SU-DHL-6 (cell line): ENCODE measurements at regions not wholly inside any gene's neighbourhood (a gene's known extent, or its start where the extent isn't known, plus 50 kb on each side); places are given as distances from the start of the nearest gene placed in this dataset.

Experiments used
- H2AFZ ChIP-seq: fragments of 200-600 bp; sonication (generic); 2 replicates; pipeline ENCODE4 v1.6.1; 2014; ENCODE audit warnings: low read depth, mild to moderate bottlenecking, moderate library complexity, mixed read lengths, antibody characterized with exemption, low read length; ENCODE audit not compliant: severe bottlenecking
- H3F3A ChIP-seq: fragments of 200-600 bp; shearing (Covaris generic); 2 replicates; pipeline ENCODE4 v1.6.0; 2016; ENCODE audit warnings: antibody characterized with exemption, mild to moderate bottlenecking; ENCODE audit not compliant: insufficient read depth
- H3K27ac ChIP-seq: fragments of 200-600 bp; sonication (generic); 2 replicates; pipeline ENCODE4 v1.5.1; 2016; ENCODE audit warnings: low read depth, mild to moderate bottlenecking, low read length, moderate library complexity, mixed read lengths
- H3K27me3 ChIP-seq: fragments of 200-600 bp; sonication (generic), shearing (Covaris generic); 2 replicates; pipeline ENCODE4 v1.6.0; 2014; ENCODE audit warnings: mild to moderate bottlenecking, low read length
- H3K36me3 ChIP-seq: fragments of 200-600 bp; sonication (generic); 2 replicates; pipeline ENCODE4 v1.6.1; 2014; ENCODE audit warnings: mild to moderate bottlenecking, low read length, mixed read lengths
- H3K4me2 ChIP-seq: fragments of 300-600, 200-600 bp; shearing (Covaris generic), sonication (generic); 2 replicates; pipeline ENCODE4 v1.6.0; 2014; ENCODE audit warnings: low read length, low read depth, mild to moderate bottlenecking; ENCODE audit not compliant: poor library complexity, severe bottlenecking
- H3K4me3 ChIP-seq: fragments of 200-600 bp; sonication (generic); 2 replicates; pipeline ENCODE4 v1.5.1; 2014; ENCODE audit warnings: antibody characterized with exemption, low read length, mild to moderate bottlenecking, mixed read lengths; ENCODE audit not compliant: insufficient read depth, poor library complexity, severe bottlenecking
- H3K79me2 ChIP-seq: fragments of 200-600 bp; sonication (generic); 2 replicates; pipeline ENCODE4 v1.6.1; 2014; ENCODE audit warnings: mild to moderate bottlenecking, low read length, moderate library complexity; ENCODE audit not compliant: insufficient read depth
- H3K9ac ChIP-seq: fragments of 200-600 bp; sonication (generic); 2 replicates; pipeline ENCODE4 v1.7.0; 2014; ENCODE audit warnings: mild to moderate bottlenecking, low read length
- H3K9me2 ChIP-seq: fragments of 200-600 bp; sonication (generic); replicated peaks from 2 replicates; pipeline ENCODE4 v1.6.1; 2014; ENCODE audit warnings: low read length; ENCODE audit not compliant: insufficient read depth
- H3K9me3 ChIP-seq: fragments of 200-600 bp; sonication (generic); 2 replicates; pipeline ENCODE4 v1.6.1; 2014; ENCODE audit warnings: low read length, mixed read lengths; ENCODE audit not compliant: insufficient read depth
- H4K20me1 ChIP-seq: fragments of 200-600 bp; sonication (generic); 2 replicates; pipeline ENCODE4 v1.6.1; 2014; ENCODE audit warnings: low read depth, mild to moderate bottlenecking, antibody characterized with exemption, low read length, moderate library complexity, mixed read lengths
- CTCF ChIP-seq: fragments of 200-600 bp; sonication (generic); IDR thresholded peaks from one replicate; pipeline ENCODE4 v1.5.1; 2017; ENCODE audit warnings: antibody characterized with exemption, mild to moderate bottlenecking, low read length, moderate library complexity; ENCODE audit not compliant: insufficient read depth, poor library complexity, severe bottlenecking
- EZH2phosphoT487 ChIP-seq: fragments of 200-600 bp; sonication (generic), shearing (Covaris generic); conservative IDR thresholded peaks from 2 replicates; pipeline ENCODE4 v1.6.1; 2018; ENCODE audit warnings: mild to moderate bottlenecking, antibody characterized with exemption, low read length, moderate library complexity, mixed read lengths

- no peaks in the 10 kb centered on the region for H3K36me3 ChIP-seq
- no peak overlapping the region for H3K9ac ChIP-seq
- H3K9me2 ChIP-seq: no peaks in the 10 kb centered on the region
- H3K4me3 ChIP-seq: no peak overlapping the region
- H3F3A ChIP-seq: no peaks in the 10 kb centered on the region
- no peaks in the 10 kb centered on the region for H3K79me2 ChIP-seq
- no peak overlapping the region for H3K4me2 ChIP-seq
- H3K9me3 ChIP-seq: no peaks in the 10 kb centered on the region
- H4K20me1 ChIP-seq: no peaks in the 10 kb centered on the region
- TF ChIP-seq CTCF (no peak), EZH2phosphoT487 (no peak)
- H3K27me3 ChIP-seq: no peaks in the 10 kb centered on the region
- no peak overlapping the region for H2AFZ ChIP-seq
- no peak overlapping the region for H3K27ac ChIP-seq
Observed at GRCh38 chr18:34631093-34631966, 78.8 kb upstream of the DTNA start.

GRCh38 chr18:34632321-34632720 is 77.8 kb upstream of the DTNA start:
- H3K27ac ChIP-seq: no peak overlapping the region
- no peak overlapping the region for H2AFZ ChIP-seq
- H3F3A ChIP-seq: no peaks in the 10 kb centered on the region
- no peaks in the 10 kb centered on the region for H3K9me2 ChIP-seq
- H3K79me2 ChIP-seq: no peaks in the 10 kb centered on the region
- H3K27me3 ChIP-seq: no peaks in the 10 kb centered on the region
- H3K9me3 ChIP-seq: no peaks in the 10 kb centered on the region
- no peak overlapping the region for H3K4me2 ChIP-seq
- H3K36me3 ChIP-seq: no peaks in the 10 kb centered on the region
- TF ChIP-seq EZH2phosphoT487 (no peak), CTCF (no peak)
- H3K4me3 ChIP-seq: no peak overlapping the region
- H4K20me1 ChIP-seq: no peaks in the 10 kb centered on the region
- no peak overlapping the region for H3K9ac ChIP-seq

- Histone ChIP-seq H2AFZ (no peak overlapping the region), H3K27ac (no peak overlapping the region), H3K36me3 (no peaks in the 10 kb centered on the region), H3K9me3 (no peaks in the 10 kb centered on the region), H3K79me2 (no peaks in the 10 kb centered on the region), H3K4me2 (no peak overlapping the region), H3K9ac (no peak overlapping the region), H3F3A (no peaks in the 10 kb centered on the region), H4K20me1 (no peaks in the 10 kb centered on the region), H3K9me2 (no peaks in the 10 kb centered on the region), H3K4me3 (no peak overlapping the region), H3K27me3 (no peaks in the 10 kb centered on the region)
- TF ChIP-seq CTCF (no peak), EZH2phosphoT487 (no peak)
Observed at GRCh38 chr18:34633368-34633767, 76.7 kb upstream of the DTNA start.
